Ascending aorta (tissue), 2 donors: ENCODE measurements at regions not wholly inside any gene's neighbourhood (a gene's known extent, or its start where the extent isn't known, plus 50 kb on each side); places are given as distances from the start of the nearest gene placed in this dataset.

Source experiments
- DNase-seq, 2 donors: peaks; one replicate each; pipeline ENCODE4 v3.0.0-alpha.2; 2019; ENCODE audit warnings: low spot score in 2 of 2
- H3K27ac ChIP-seq, 2 donors: fragments of 200-600 bp; sonication (generic); one replicate each; pipeline ENCODE4 v1.5.1; 2016 to 2017; ENCODE audit warnings: mild to moderate bottlenecking in 1 of 2
- H3K27me3 ChIP-seq: fragments of 200-600 bp; sonication (generic); one replicate; pipeline ENCODE4 v1.5.1; 2017
- H3K36me3 ChIP-seq, 2 donors: fragments of 200-600 bp; sonication (generic); one replicate each; pipeline ENCODE4 v1.5.1; 2016
- H3K4me1 ChIP-seq, 2 donors: fragments of 200-600 bp; sonication (generic); one replicate each; pipeline ENCODE4 v1.5.1; 2016 to 2017; ENCODE audit warnings: mild to moderate bottlenecking in 1 of 2
- H3K4me3 ChIP-seq, 2 donors: fragments of 200-600 bp; sonication (generic); one replicate each; pipeline ENCODE4 v1.5.1; 2016 to 2017; ENCODE audit warnings: mild to moderate bottlenecking in 1 of 2
- H3K9me3 ChIP-seq, 2 donors: fragments of 200-600 bp; sonication (generic); one replicate each; pipeline ENCODE4 v1.5.1; 2016
- intact Hi-C: fragments of 100-400 bp; cut with DNase I; formaldehyde crosslinking; loops from one replicate; pipeline ENCODE4 v1.15.1; 2023
- TF ChIP-seq, protein P1 (sequence below), 3 experiments: fragments of 200-600 bp in 2 of 3; fragments of 450-650 bp in 1 of 3; sonication (generic) in 2 of 3; IDR thresholded peaks; one replicate each; pipeline ENCODE4 v1.5.1; 2016 to 2019; ENCODE audit warnings: antibody characterized with exemption in 3 of 3, mild to moderate bottlenecking in 1 of 3, moderate library complexity in 1 of 3

DNA sequence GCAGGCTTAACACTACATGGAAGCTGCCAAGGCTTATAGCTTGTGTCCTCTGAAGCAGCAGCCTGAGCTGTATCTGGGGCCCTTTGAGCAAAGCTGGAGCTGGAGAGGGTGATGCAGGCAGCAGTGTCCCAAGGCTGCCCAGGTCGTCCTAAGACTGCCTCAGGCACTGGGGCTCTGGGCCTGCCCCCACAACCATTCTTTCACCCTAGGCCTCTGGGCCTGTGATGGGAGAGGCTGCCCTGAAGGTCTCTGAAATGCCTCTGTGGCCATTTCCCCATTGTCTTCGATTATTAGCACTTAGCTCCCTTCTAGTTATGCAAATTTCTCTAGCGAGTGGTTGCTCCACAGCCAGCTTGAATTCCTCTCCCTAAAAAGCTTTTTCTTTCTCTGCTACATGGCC lies 142.0 kb downstream of the LRIG2 start:
- H3K27ac ChIP-seq, result no peak overlapping the region
- no peak for DNase-seq
- no peaks in the 10 kb centered on the region for H3K36me3 ChIP-seq
- TF ChIP-seq, protein P1, sequence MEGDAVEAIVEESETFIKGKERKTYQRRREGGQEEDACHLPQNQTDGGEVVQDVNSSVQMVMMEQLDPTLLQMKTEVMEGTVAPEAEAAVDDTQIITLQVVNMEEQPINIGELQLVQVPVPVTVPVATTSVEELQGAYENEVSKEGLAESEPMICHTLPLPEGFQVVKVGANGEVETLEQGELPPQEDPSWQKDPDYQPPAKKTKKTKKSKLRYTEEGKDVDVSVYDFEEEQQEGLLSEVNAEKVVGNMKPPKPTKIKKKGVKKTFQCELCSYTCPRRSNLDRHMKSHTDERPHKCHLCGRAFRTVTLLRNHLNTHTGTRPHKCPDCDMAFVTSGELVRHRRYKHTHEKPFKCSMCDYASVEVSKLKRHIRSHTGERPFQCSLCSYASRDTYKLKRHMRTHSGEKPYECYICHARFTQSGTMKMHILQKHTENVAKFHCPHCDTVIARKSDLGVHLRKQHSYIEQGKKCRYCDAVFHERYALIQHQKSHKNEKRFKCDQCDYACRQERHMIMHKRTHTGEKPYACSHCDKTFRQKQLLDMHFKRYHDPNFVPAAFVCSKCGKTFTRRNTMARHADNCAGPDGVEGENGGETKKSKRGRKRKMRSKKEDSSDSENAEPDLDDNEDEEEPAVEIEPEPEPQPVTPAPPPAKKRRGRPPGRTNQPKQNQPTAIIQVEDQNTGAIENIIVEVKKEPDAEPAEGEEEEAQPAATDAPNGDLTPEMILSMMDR (IDR thresholded peaks at IDR 0.05), result no peak
- no peaks in the 10 kb centered on the region for H3K4me1 ChIP-seq
- H3K27me3 ChIP-seq, result no peaks in the 10 kb centered on the region
- H3K4me3 ChIP-seq, result no peak overlapping the region
- intact Hi-C loops, result no loop called here
- no peaks in the 10 kb centered on the region for H3K9me3 ChIP-seq

DNA sequence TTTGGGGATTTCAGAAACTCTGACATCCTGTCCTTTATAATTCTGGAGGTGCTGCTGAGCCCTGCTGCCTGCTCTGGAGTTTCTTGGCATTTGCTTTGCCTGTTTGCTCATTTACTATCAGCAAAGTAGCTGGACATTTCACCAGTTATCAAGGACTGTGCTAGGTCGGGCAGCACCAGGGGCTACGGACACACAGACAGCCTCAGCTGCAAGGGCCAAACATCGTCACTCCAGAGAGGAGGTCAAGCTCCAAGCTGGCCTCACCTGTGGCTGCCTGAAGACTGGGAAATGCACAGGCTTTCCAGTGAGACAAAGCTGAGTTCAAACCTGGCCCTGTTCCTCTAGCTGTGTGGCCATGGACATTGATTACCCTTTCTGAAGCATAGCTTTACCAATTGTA lies 143.7 kb downstream of the LRIG2 start:
- Histone ChIP-seq H3K36me3 (no peaks in the 10 kb centered on the region), H3K27ac (no peak overlapping the region), H3K9me3 (no peaks in the 10 kb centered on the region), H3K27me3 (no peaks in the 10 kb centered on the region), H3K4me1 (no peaks in the 10 kb centered on the region), H3K4me3 (no peak overlapping the region)
- DNase-seq, result no peak
- intact Hi-C loops, result no loop called here
- TF ChIP-seq, protein P1 (IDR thresholded peaks at IDR 0.05), result no peak

- DNase-seq, result no peak
- no peaks in the 10 kb centered on the region for H3K27me3 ChIP-seq
- intact Hi-C loops, result no loop called here
- TF ChIP-seq, protein P1 (IDR thresholded peaks at IDR 0.05), result no peak
- H3K4me3 ChIP-seq, result no peak overlapping the region
- no peaks in the 10 kb centered on the region for H3K36me3 ChIP-seq
- no peaks in the 10 kb centered on the region for H3K4me1 ChIP-seq
- no peak overlapping the region for H3K27ac ChIP-seq
- H3K9me3 ChIP-seq, result no peaks in the 10 kb centered on the region
These were observed 144.6 kb downstream of the LRIG2 start for GRCh38 chr1:113217447-113218208.

- intact Hi-C loops, result no loop called here
- no peak for DNase-seq
- Histone ChIP-seq H3K4me1 (no peaks in the 10 kb centered on the region), H3K36me3 (no peaks in the 10 kb centered on the region), H3K9me3 (no peaks in the 10 kb centered on the region), H3K27me3 (no peaks in the 10 kb centered on the region), H3K27ac (no peak overlapping the region), H3K4me3 (no peak overlapping the region)
- TF ChIP-seq, protein P1 (IDR thresholded peaks at IDR 0.05), result no peak
These were observed 146.4 kb downstream of the LRIG2 start for GRCh38 chr1:113219377-113219776.

- H3K27me3 ChIP-seq, result no peaks in the 10 kb centered on the region
- no peak for DNase-seq
- H3K9me3 ChIP-seq, result no peaks in the 10 kb centered on the region
- no peak overlapping the region for H3K4me3 ChIP-seq
- H3K4me1 ChIP-seq, result no peaks in the 10 kb centered on the region
- no peaks in the 10 kb centered on the region for H3K36me3 ChIP-seq
- TF ChIP-seq, protein P1 (IDR thresholded peaks at IDR 0.05), result no peak
- no peak overlapping the region for H3K27ac ChIP-seq
- intact Hi-C loops, result no loop called here
These were observed 146.8 kb downstream of the LRIG2 start for GRCh38 chr1:113219828-113220227.
